ENCODE measurements at regions not wholly inside any gene's neighbourhood (a gene's known extent, or its start where the extent isn't known, plus 50 kb on each side); places are given as distances from the start of the nearest gene placed in this dataset.
A peak's percentile ranks its signal among the peaks of the same experiment; 100 is the strongest.

DNA sequence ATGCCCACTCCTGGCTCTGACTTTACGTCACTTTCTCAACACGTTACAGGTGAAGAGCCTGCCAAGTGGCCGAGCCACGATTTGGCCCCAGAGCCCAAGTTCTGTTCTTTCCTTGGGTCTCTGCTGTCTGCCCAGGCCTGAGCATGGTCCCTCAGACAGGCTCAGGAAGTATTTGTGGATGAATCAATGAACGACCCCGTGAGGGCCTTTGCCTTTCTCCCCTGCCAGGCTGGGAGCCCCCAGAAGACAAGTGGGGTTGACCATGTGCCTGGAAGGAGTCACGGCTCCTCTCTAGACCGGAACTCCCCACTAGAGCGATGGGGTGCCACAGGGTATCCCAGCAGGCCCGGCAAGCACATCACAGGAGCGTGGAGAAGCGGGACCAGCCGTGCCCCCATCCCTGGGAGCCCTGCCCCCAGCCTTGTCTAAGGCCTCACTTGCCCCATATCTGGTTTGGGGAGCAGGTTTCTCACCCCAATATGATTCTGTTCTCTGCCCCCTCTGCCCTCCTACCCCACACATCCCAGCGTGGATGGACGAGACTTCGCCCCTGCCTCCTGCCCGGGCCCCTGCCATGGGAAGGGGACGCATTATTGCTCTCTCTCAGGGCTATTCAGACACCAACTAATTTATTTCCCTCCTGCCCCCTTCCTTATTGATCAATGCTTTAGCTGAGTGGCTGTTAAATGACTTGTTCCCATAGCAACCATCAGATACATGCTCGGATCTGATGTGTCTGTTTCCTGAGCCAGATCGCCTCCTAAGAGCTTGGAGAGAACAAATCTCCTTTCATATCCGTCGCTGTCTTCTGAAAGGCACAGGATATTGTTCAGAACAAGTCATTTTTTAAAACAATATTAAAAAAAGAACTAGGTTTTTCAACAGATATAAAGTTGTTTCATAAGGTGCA is 69.0 kb downstream of the DIO3 start:
- TF ChIP-seq GATA2 (IDR thresholded peaks at IDR 0.05; ENCODE audit: low read depth, low read length) (peak; percentile 75), GATA3 (IDR thresholded peaks at IDR 0.05; ENCODE audit: low read depth, low read length) (no peak)
